Neutrophil (primary cell): ENCODE measurements at regions not wholly inside any gene's neighbourhood (a gene's known extent, or its start where the extent isn't known, plus 50 kb on each side); places are given as distances from the start of the nearest gene placed in this dataset.

Source experiments
- H3K27ac ChIP-seq: fragments of 200-600 bp; sonication (generic); 2 replicates; pipeline ENCODE4 v1.5.1; 2016; ENCODE audit warnings: mild to moderate bottlenecking, moderate library complexity
- H3K27me3 ChIP-seq: fragments of 200-600 bp; sonication (generic); 2 replicates; pipeline ENCODE4 v1.6.0; 2016; ENCODE audit warnings: mild to moderate bottlenecking
- H3K36me3 ChIP-seq: fragments of 200-600 bp; sonication (generic); 2 replicates; pipeline ENCODE4 v1.5.1; 2017
- H3K4me1 ChIP-seq, 2 experiments: fragments of 200-600 bp in 1 of 2; sonication (generic) in 1 of 2; 1 replicate in 1 of 2; 2 replicates in 1 of 2; pipeline versions ENCODE4 v1.5.1 to v1.6.1; 2013 to 2016; ENCODE audit warnings: low read depth in 1 of 2, low read length in 1 of 2, mild to moderate bottlenecking in 1 of 2, moderate library complexity in 1 of 2; ENCODE audit not compliant: control insufficient read depth in 1 of 2, insufficient read depth in 1 of 2
- H3K4me3 ChIP-seq, 2 experiments: fragments of 200-600 bp in 1 of 2; sonication (generic) in 1 of 2; 1 replicate in 1 of 2; 2 replicates in 1 of 2; pipeline ENCODE4 v1.5.1; 2013 to 2016; ENCODE audit warnings: low read depth in 1 of 2, low read length in 1 of 2, mild to moderate bottlenecking in 1 of 2, moderate library complexity in 1 of 2
- H3K9me3 ChIP-seq: fragments of 200-600 bp; sonication (generic); 2 replicates; pipeline ENCODE4 v1.5.1; 2016
- TF ChIP-seq, protein P1 (sequence below): fragments of 200-600 bp; sonication (generic); IDR thresholded peaks from 2 replicates; pipeline ENCODE4 v1.5.1; 2016; ENCODE audit warnings: antibody characterized with exemption

DNA sequence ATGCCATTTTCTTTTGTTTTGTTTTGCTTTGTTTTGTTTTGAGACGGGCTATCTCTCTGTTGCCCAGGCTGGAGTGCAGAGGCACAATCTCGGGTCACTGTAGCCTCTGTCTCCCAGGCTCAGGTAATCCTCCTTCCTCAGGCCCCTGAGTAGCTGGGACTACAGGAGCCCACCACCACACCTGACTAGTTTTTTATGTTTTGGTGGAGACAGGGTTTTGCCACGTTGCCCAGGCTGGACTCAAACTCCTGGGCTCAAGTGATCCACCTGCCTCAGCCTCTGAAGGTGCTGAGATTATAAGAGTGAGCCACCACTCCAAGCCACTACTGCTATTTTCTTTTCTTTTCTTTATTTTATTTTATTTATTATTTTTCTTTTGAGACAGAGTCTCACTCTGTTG is 54.0 kb upstream of the S1PR3 start:
- Histone ChIP-seq H3K27ac (no peak overlapping the region), H3K4me3 (no peak overlapping the region), H3K27me3 (peaks cover 9% of the 10 kb centered on the region), H3K4me1 (peaks cover 0 to 8% of the 10 kb centered on the region in 2 experiments), H3K36me3 (no peaks in the 10 kb centered on the region), H3K9me3 (no peaks in the 10 kb centered on the region)
- TF ChIP-seq, protein P1, sequence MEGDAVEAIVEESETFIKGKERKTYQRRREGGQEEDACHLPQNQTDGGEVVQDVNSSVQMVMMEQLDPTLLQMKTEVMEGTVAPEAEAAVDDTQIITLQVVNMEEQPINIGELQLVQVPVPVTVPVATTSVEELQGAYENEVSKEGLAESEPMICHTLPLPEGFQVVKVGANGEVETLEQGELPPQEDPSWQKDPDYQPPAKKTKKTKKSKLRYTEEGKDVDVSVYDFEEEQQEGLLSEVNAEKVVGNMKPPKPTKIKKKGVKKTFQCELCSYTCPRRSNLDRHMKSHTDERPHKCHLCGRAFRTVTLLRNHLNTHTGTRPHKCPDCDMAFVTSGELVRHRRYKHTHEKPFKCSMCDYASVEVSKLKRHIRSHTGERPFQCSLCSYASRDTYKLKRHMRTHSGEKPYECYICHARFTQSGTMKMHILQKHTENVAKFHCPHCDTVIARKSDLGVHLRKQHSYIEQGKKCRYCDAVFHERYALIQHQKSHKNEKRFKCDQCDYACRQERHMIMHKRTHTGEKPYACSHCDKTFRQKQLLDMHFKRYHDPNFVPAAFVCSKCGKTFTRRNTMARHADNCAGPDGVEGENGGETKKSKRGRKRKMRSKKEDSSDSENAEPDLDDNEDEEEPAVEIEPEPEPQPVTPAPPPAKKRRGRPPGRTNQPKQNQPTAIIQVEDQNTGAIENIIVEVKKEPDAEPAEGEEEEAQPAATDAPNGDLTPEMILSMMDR: no peak

DNA sequence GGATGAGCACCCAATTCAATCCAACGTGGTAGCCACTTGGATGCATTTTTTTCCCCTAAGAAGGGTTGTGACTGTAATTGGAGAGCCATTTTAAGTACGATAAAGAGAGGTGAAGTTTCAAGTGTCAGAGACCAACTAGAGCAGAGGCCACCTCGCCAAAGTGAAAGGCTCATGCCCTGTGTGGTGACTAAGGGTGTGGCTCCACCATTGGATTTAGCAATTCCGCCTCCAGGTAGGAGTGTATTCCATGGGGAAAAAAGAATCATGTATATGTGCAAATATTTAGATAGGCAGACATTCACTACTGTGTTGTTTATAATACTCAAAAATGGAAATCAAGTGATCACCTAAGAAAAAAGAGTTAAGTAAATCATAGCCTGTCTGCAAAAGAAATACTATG is 53.1 kb upstream of the S1PR3 start:
- H3K4me1 ChIP-seq: peaks cover 0 to 8% of the 10 kb centered on the region in 2 experiments
- H3K27me3 ChIP-seq: peaks cover 9% of the 10 kb centered on the region
- H3K27ac ChIP-seq: no peak overlapping the region
- TF ChIP-seq, protein P1: no peak
- no peak overlapping the region for H3K4me3 ChIP-seq
- H3K9me3 ChIP-seq: no peaks in the 10 kb centered on the region
- H3K36me3 ChIP-seq: no peaks in the 10 kb centered on the region
